GM23248 (cell line): ENCODE measurements at regions not wholly inside any gene's neighbourhood (a gene's known extent, or its start where the extent isn't known, plus 50 kb on each side); places are given as distances from the start of the nearest gene placed in this dataset.

ENCODE experiments used
- EZH2 ChIP-seq: fragments of 200-600 bp; sonication (generic); IDR thresholded peaks from 2 replicates; pipeline ENCODE4 v1.6.1; 2018; ENCODE audit warnings: antibody characterized with exemption, mild to moderate bottlenecking; ENCODE audit not compliant: insufficient read depth, poor library complexity, severe bottlenecking
- EZH2phosphoT487 ChIP-seq: fragments of 200-600 bp; sonication (generic); IDR thresholded peaks from 2 replicates; pipeline ENCODE4 v1.6.1; 2018; ENCODE audit warnings: antibody characterized with exemption, moderate library complexity, mild to moderate bottlenecking, low read depth; ENCODE audit not compliant: insufficient read depth

DNA sequence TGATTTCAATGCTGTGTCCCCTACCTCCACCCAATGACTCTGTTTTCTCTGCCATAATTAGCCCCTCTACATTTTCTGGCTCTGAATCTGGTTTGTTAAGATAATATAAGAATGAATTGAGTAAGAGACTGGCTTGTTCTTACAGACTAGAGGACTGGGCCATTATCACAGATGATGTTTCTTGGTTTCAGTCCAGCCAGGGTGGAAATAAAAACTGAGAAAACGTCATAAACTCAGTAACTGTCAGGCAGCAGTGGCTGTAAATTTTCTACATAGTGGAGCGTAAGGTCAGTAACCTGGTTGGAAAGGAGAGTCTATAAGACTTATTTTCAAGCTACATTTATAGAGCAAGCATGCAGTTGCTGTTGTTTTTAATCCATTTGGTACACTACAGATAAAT is 485.4 kb downstream of the HTR7 start:
- TF ChIP-seq EZH2 (no peak), EZH2phosphoT487 (no peak)
